ENCODE measurements at regions not wholly inside any gene's neighbourhood (a gene's known extent, or its start where the extent isn't known, plus 50 kb on each side); places are given as distances from the start of the nearest gene placed in this dataset.

DNA sequence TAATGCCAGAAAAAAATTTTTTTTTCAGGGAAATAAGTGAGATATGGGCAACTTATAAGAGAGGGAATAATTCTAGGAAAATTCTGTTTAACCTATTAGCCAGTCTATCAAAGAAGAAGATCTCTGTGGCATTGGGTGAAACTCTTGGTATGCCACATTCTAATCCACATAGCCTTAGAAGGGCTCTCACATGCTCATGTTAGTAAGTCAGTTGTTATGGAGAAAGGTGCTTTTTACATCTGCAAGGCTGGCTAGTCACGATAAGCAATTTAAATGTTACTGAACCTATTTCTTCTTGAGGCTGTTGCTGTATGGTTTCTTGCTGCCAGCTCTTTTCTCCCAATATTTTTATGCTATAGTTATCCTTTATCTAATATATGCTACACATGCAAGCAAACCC lies 89.9 kb upstream of the MAGI1 start:
- no peak for DNase-seq (ENCODE audit: low read depth in 2 of 2)

DNA sequence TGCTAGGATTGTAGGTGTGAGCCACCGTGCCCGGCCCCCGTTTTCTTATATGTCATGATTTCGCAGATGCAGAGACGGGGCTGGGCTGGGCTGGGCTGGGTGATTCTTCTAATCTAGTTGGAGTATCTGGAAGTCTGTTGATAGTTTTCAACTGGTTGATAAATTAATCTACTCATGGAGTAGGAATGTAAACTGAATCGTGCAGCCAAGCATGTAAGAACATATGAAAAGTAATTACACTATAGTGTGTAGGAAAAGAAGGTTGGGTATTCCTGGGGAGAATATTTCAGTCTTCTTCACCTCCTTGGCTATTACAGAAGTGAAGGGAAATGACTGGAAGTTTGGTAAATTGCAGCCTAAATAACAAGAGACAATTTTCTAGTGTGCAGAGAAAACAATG lies 82.6 kb upstream of the MAGI1 start:
- peak; percentile 54 to 60 for DNase-seq (ENCODE audit: low read depth in 2 of 2)

DNA sequence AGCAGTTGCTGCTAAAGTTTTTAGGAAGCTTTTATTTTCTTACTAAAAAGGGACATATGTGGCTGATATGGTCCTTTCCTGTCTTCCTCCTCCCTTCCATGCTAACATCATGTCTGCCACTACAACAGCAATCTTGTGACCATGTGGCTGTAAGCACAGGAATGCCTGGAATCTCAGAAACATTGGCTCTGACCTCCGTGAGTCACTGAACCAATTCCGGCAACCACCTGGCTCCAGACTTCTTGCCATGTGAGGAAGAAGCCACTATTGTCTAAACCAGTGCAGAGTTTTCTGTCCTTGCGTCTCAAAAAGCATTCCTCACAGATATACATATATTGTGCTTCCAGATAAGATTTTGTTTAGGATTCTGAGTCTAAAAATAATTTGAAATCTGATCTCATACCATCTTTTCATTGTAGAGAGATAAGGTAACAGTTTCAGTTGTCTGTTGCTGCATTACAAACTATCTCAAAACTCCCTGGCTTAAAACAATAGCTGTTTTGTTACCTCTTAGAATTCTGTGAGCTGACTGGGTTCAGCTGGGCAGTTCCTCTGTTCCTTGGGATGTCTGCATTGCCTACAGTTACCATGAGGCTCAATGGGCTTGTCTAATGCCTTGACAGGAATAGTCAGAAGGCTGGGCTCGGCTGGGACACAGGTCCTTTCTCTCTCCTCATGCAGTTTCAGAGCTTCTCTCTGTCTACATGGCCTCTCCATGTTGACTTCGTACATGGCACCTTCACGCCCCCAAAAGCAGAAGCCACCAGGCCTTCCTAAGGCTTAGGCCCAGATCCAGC lies 77.3 kb upstream of the MAGI1 start:
- peak; percentile 87 for DNase-seq (ENCODE audit: low read depth in 2 of 2)

DNA sequence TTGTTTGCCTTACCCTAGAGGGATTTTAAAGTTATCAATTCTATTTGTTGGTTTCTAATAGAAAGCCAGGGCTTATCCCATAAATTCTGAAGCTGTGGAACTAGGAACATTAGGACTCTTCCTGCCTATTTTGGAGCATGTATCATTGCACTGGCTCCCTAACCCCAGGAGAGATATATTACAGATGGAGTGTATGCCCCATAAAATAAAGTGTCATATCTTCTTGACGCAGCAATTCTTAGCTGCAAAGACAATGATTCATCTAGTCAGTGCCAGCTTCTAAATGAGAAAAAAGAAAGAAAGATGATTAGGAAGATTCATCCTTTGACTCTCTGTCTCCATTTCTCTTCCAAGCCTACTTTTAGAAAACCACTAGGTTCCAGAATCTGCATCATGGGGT lies 74.8 kb upstream of the MAGI1 start:
- DNase-seq (ENCODE audit: low read depth in 2 of 2): no peak

DNA sequence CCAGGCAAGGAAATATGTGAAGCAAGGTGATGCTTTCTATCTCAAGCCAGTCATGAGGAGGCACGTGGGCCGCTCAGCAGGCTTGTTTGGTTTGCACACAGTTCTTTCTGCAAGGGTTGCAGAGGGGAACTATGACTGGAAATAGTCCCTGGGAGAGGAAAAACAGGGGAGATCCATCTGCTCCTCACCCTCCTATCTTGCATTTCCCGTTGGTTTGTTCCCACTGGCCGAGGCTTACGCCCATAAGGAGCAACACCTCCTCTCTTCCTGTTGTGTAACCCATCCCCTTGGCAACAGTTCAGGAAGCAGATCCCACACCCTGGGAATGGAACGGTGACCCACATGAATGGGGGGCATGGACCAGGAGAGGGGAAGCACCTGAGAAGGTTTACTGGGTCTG lies 72.1 kb upstream of the MAGI1 start:
- no peak for DNase-seq (ENCODE audit: low read depth in 2 of 2)

DNA sequence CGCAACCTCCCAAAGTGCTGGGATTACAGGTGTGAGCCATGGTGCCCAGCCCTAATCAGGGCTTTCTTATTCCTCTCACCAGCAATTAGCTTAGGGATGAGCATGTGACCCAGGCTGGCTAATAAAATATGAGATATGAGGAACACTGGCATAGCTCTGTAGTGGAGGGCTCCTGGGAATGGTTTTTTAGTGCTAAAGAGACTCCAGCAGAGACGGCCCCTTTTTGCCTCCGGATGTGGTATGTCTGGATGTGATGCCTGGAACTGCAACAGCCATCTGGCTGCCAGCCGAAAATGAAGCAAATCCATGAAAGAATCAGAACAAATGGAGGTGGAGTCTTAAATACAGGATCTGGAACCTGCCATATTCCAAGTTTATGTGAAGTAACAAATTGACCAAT lies 69.1 kb upstream of the MAGI1 start:
- DNase-seq (ENCODE audit: low read depth in 2 of 2): peak; percentile 83 to 87

DNA sequence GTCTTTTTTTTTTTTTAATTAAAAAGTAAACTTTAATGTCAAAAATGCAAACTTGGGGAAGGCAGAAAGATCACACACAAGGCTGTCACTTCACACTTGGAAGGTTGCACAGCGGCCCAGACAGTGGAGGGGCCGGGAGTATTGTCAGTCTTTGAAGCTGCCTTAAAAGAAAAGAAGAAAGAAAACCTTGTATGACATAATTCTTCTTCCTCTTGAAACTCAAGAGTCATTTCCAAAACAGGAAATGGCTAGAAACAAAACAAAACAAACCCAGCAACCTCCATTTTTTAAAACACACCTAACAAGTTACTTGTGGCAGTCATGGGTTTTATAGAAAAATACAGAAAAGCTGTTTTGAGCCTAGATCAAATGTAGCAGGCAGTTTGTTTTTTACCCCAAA lies 68.1 kb upstream of the MAGI1 start:
- no peak for DNase-seq (ENCODE audit: low read depth in 2 of 2)

DNA sequence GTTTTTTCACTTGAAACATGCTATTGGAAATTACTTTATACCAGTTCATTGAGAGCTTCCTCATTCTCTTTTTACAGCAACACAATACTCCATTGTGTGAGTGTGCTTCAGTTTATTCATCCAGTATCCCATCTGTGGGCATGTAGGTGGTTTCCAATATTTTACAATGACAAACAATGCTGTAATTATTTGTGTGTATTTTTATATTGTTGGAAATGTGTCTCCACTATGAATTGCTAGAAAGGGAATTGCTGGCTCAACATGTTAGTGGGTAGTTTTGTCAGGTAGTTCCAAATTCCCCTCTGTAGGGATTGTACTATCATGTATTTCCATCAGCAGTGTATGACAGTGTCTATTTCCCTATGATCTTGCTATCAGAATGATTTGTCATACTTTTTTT lies 65.8 kb upstream of the MAGI1 start:
- no peak for DNase-seq (ENCODE audit: low read depth in 2 of 2)

DNA sequence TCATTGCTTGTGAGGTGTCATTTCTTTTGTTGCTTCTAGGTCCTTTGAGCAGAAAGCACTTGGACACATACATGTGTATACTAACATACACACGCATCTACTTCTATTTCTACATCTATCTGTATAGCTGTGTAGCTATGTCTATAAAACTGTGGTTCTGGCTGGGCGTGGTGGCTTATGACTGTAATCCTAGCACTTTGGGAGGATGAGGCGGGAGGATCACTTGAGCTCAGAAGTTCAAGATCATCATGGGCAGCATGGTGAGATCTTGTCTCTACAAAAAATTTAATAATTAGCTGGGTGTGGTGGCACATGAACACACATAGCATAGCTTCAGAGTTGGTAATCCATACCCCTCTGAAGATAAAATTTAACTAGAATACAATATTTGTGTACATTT lies 65.0 kb upstream of the MAGI1 start:
- DNase-seq (ENCODE audit: low read depth in 2 of 2): no peak

DNA sequence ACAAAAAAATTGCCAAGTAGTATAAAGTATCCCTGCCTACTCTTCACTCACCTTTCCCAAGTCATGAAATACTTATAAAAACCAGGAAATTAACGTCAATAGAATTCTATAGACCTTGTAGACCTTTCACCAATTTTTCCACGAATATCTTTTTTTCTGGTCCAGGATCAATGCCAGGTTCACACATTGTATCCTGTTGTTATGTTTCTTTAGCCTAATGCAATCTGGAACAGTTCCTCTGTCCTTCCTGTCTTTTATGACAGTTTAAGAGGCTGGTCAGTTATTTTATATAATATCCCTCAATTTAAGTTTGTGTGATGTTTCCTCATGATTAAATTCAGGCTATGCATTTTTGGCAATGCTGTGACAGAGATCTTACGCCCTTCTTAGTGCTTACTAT lies 63.2 kb upstream of the MAGI1 start:
- DNase-seq (ENCODE audit: low read depth in 2 of 2): no peak

DNA sequence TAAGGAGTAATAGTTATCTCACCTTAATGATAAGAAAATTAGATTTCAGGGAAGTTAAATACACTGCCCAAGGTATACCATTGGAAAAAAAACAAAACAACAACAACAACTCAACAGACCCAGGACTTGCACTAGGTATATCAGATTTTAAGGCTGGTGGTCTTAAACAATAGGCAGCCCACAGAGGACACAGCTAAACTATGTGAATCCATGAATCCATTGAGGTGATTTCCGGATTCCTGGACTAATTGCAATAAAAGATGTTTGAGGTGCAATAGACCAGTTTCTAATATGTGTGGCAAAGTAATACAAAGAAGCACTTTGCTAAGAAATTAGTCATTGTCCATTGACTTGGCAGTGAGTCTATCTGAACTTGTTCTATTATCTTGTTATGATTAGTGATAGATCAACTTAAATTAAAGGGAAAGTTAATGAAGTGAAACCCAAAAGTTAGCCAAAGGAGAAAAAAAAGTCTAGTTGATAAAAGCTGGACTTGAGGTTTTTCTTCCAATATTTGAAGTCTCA lies 60.9 kb upstream of the MAGI1 start:
- no peak for DNase-seq (ENCODE audit: low read depth in 2 of 2)

DNA sequence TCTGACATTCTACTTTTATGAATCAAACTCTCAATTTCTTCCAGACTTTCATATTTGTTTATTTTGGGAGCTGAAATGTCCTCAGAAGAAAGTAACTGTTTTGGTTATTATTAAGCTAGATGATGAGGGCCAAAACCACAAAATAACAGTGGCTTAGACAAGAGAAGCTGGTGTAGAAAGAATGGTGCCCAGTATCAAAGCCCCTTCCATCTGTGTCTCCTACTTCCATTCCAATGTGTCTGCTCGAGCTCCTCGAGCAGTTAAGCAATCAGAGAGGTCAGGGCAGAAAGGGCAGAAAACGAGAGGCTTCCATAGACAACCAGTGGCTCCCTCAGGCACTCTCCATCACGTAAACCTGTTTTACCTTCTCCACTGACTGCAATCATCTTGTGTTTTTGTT lies 59.7 kb upstream of the MAGI1 start:
- DNase-seq (ENCODE audit: low read depth in 2 of 2): no peak

DNA sequence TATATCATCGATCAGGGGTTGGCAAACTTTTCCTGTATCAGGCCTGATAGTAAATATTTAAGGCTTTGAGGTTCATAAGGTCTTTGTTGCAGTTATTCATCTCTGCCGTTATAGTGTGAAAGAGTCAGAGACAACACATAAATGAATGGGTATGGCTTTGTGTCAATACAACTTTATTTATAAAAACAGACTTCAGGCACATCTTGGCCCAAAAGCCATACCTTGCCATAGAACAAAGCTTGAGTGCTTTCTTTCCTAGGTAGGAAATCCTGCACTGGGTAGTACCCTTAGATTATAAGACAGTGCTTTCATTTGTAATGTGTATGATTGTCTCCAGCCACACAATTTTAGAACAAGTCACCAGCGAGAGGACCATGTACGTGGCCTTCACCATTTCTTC lies 58.9 kb upstream of the MAGI1 start:
- DNase-seq (ENCODE audit: low read depth in 2 of 2): no peak

DNA sequence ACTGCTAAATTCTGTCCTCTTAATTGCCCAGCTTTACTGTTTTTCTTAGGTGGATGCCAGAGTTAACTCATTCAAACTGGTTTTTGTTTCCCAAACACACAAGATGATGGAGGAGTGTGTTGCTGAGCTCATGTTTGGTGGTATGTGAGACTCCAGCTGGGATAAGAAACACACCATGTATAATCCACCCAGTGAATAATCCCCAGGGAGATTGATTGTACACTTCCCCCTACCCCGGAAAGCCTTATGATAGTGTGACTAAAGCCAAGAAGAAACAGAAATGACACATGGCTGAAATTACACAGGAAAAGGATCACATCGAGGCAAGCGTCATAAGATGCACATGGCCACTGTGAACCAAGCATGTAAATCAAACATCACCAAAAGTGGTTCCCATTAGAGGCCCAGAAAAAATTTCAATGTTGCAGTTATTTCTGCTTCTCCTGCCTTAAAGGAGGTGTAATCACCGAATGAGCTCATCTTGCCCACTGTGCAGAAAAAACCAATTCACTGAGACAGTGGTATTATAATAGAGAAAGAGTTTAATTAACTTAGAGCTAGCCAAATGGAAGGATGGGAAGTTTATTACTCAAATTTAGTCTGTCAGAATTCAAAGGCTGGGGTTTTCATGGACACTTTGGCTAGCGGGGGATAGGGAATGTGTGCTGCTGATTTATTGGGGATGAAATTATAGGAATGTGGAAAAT lies 56.7 kb upstream of the MAGI1 start:
- DNase-seq (ENCODE audit: low read depth in 2 of 2): no peak

DNA sequence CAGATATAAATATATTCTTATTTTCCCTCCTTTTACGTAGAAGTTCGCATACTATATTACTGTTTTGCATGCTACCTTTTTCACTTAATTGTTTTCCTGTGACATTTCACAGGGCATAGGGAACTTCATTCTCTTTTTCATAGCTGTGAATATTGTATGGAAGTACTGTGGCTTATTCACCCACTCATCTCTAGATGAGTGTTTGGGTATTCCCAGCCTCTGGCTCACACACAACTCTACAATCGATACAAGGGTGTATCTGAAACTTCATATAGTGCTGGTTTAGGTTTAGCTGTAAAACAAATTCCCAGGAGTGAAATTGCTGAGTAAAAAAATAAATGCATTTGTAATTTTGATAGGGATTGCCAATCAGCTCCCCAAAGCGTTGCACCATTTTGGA lies 55.3 kb upstream of the MAGI1 start:
- DNase-seq (ENCODE audit: low read depth in 2 of 2): no peak

DNA sequence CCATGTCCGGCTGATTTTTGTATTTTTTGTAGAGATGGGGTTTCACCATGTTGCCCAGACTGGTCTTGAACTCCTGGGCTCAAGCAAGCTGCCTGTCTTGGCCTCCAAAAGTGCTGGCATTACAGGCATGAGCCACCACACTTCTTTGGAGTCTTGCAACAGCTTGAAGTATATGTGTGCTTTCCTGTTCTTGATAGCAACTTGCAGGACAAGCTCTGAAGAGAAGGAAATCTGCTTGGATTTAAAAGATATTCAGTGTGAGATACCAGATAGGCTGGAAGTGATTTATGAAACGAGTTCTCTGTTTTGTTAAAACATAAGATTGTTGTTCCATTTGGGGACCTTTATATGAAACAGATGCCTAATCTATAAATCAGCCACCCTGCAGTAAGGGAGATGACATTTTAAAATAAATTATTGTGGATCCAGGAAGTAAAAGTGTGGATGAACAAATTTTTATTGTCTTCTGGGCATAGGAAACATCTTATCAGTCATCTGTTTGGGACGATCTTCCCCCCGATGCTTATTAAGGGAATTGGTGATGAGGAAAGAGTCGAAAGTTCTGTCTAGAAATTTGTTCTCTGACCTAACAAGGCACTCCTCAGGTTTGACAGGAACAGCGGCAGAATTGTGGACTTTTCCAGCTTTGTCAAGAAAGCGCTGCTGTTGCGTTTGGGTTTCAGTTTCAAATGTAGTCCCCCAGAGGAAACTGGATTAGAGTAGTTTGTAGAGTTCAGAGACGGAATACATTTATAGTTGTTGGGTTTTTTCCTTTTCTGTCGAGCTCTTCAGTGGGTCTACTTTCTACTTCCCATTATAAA lies 53.7 kb upstream of the MAGI1 start:
- DNase-seq (ENCODE audit: low read depth in 2 of 2): peak; percentile 69 to 71

Measured in fibroblast of skin of left biceps (primary cell).